C4-2B (cell line): ENCODE measurements at regions not wholly inside any gene's neighbourhood (a gene's known extent, or its start where the extent isn't known, plus 50 kb on each side); places are given as distances from the start of the nearest gene placed in this dataset.

ENCODE experiments used
- CTCF ChIP-seq: fragments of 450-650 bp; conservative IDR thresholded peaks from 2 replicates; pipeline ENCODE4 v1.5.1; 2017; ENCODE audit warnings: mild to moderate bottlenecking
- ZFX ChIP-seq: fragments of 450-650 bp; IDR thresholded peaks from 2 replicates; pipeline ENCODE4 v1.6.1; 2017

- TF ChIP-seq CTCF (no peak), ZFX (no peak)
Measured at GRCh38 chr3:72669224-72669623, 179.0 kb downstream of the SHQ1 start.
